Lower lobe of right lung (tissue), 2 donors: ENCODE measurements at regions not wholly inside any gene's neighbourhood (a gene's known extent, or its start where the extent isn't known, plus 50 kb on each side); places are given as distances from the start of the nearest gene placed in this dataset.

Experiments
- ATAC-seq, 2 donors: fragments of 200-7000 bp; cut with Tn5 transposase; one replicate each; pipeline ENCODE4 v1.9.1; 2020 to 2022; ENCODE audit warnings: mild to moderate bottlenecking in 2 of 2, moderate library complexity in 2 of 2
- DNase-seq: peaks from one replicate; pipeline ENCODE4 v3.0.0-alpha.2; 2020
- H3K27ac ChIP-seq: fragments of 200-600 bp; one replicate; pipeline ENCODE4 v1.8.0; 2022
- H3K27me3 ChIP-seq: fragments of 200-600 bp; one replicate; pipeline ENCODE4 v1.8.0; 2022; ENCODE audit warnings: low read depth
- H3K36me3 ChIP-seq: fragments of 200-600 bp; one replicate; pipeline ENCODE4 v1.8.0; 2022; ENCODE audit warnings: mild to moderate bottlenecking
- H3K4me1 ChIP-seq: fragments of 200-600 bp; one replicate; pipeline ENCODE4 v1.8.0; 2022
- H3K4me3 ChIP-seq: fragments of 200-600 bp; one replicate; pipeline ENCODE4 v1.8.0; 2022; ENCODE audit warnings: mild to moderate bottlenecking
- H3K9me3 ChIP-seq: fragments of 200-600 bp; one replicate; pipeline ENCODE4 v1.8.0; 2022
- intact Hi-C: fragments of 100-400 bp; cut with DNase I; formaldehyde crosslinking; loops from one replicate; pipeline ENCODE4 v1.11.0; 2022
- TF ChIP-seq, protein P1 (sequence below): fragments of 200-600 bp; IDR thresholded peaks from one replicate; pipeline ENCODE4 v1.8.0; 2022; ENCODE audit warnings: antibody characterized with exemption, mild to moderate bottlenecking
- donor health status: DM: no; HTN: yes; CAD: no; lungs with severe emphysema.

GRCh38 chr13:110815471-110816204, 99.2 kb downstream of the ANKRD10 start:
- peak; percentile 49 to 74 for ATAC-seq
- TF ChIP-seq, protein P1, sequence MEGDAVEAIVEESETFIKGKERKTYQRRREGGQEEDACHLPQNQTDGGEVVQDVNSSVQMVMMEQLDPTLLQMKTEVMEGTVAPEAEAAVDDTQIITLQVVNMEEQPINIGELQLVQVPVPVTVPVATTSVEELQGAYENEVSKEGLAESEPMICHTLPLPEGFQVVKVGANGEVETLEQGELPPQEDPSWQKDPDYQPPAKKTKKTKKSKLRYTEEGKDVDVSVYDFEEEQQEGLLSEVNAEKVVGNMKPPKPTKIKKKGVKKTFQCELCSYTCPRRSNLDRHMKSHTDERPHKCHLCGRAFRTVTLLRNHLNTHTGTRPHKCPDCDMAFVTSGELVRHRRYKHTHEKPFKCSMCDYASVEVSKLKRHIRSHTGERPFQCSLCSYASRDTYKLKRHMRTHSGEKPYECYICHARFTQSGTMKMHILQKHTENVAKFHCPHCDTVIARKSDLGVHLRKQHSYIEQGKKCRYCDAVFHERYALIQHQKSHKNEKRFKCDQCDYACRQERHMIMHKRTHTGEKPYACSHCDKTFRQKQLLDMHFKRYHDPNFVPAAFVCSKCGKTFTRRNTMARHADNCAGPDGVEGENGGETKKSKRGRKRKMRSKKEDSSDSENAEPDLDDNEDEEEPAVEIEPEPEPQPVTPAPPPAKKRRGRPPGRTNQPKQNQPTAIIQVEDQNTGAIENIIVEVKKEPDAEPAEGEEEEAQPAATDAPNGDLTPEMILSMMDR, result no peak
- intact Hi-C loops, result loop anchor here (5.0 kb wide), 1 partner anchor 223 kb away; no protein-coding TSS in a partner anchor
- Histone ChIP-seq H3K36me3 (no peaks in the 10 kb centered on the region), H3K9me3 (no peaks in the 10 kb centered on the region), H3K27ac (no peak overlapping the region), H3K4me3 (no peak overlapping the region), H3K4me1 (peaks cover 13% of the 10 kb centered on the region), H3K27me3 (peaks cover 22% of the 10 kb centered on the region)
- no peak for DNase-seq

DNA sequence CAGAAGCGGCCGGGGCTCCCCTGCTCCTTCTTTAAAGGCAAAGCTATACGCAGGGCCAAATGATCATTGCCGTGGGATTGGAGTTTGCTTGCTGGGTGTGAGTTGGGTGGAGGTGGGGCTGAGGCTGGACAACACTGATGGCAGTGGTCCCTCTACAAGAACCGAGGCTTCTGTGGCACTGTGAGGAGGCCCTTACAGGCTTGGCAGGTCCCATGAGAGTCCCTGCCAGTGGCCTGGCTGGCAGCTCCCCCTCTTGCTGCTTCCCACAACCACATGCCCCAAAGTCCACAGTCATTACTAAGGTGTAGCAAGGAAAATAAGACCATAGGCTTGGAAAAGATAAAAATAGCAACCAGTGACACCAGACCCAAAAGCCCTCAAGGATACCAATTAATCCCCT, 98.4 kb downstream of the ANKRD10 start:
- Histone ChIP-seq H3K4me3 (no peak overlapping the region), H3K27ac (no peak overlapping the region), H3K4me1 (peaks cover 11% of the 10 kb centered on the region), H3K27me3 (peaks cover 13% of the 10 kb centered on the region), H3K9me3 (no peaks in the 10 kb centered on the region), H3K36me3 (no peaks in the 10 kb centered on the region)
- TF ChIP-seq, protein P1, result no peak
- intact Hi-C loops, result loop anchor here (5.0 kb wide), 1 partner anchor 224 kb away; no protein-coding TSS in a partner anchor
- ATAC-seq, result no peak
- no peak for DNase-seq

DNA sequence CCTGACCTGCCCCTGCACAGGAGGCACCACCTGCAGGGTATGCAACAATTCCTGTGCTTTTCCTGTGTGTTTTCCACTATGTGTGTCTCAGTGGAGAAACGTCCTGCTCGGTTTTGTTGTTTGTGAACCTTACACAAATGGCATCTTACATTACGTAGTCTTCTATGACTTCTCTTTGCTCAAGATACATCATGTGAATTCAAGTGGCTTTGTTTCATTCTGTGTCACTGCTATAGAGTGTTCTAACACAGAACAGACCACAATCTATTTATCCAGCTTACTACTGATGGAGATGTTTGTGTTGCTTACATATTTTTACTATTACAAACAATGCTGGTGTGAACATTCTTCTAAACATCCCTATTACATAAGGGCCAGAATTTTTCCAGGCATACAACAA, 97.7 kb downstream of the ANKRD10 start:
- DNase-seq (no peak), ATAC-seq (no peak)
- Histone ChIP-seq H3K4me1 (peaks cover 5% of the 10 kb centered on the region), H3K36me3 (no peaks in the 10 kb centered on the region), H3K27me3 (peaks cover 7% of the 10 kb centered on the region), H3K27ac (no peak overlapping the region), H3K9me3 (no peaks in the 10 kb centered on the region), H3K4me3 (no peak overlapping the region)
- TF ChIP-seq, protein P1, result no peak
- intact Hi-C loops, result loop anchor here (5.0 kb wide), 1 partner anchor 225 kb away; no protein-coding TSS in a partner anchor

DNA sequence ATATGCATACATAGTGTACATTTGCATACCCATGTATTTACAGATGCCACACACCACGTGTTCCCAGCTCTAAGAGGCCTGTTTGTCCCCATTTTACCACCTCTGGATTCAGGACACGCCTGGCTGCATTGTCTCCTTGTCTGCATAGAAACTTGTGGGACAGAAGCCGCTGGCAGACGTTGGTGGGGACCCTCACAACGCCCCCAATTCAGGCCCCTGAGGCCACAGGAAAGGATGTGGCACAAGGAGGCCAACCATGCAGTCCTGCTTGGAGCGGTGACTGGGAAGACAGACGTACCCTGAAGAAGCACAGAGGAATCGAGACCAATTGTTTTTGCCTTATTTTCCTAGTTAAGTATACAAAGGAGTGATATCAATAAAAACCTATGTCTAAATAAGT, 96.1 kb downstream of the ANKRD10 start:
- no peak for DNase-seq
- TF ChIP-seq, protein P1, result no peak
- Histone ChIP-seq H3K9me3 (no peaks in the 10 kb centered on the region), H3K27me3 (no peaks in the 10 kb centered on the region), H3K4me1 (no peaks in the 10 kb centered on the region), H3K27ac (no peak overlapping the region), H3K36me3 (no peaks in the 10 kb centered on the region), H3K4me3 (no peak overlapping the region)
- intact Hi-C loops, result loop anchor here (5.0 kb wide), 1 partner anchor 226 kb away; no protein-coding TSS in a partner anchor
- ATAC-seq, result no peak

DNA sequence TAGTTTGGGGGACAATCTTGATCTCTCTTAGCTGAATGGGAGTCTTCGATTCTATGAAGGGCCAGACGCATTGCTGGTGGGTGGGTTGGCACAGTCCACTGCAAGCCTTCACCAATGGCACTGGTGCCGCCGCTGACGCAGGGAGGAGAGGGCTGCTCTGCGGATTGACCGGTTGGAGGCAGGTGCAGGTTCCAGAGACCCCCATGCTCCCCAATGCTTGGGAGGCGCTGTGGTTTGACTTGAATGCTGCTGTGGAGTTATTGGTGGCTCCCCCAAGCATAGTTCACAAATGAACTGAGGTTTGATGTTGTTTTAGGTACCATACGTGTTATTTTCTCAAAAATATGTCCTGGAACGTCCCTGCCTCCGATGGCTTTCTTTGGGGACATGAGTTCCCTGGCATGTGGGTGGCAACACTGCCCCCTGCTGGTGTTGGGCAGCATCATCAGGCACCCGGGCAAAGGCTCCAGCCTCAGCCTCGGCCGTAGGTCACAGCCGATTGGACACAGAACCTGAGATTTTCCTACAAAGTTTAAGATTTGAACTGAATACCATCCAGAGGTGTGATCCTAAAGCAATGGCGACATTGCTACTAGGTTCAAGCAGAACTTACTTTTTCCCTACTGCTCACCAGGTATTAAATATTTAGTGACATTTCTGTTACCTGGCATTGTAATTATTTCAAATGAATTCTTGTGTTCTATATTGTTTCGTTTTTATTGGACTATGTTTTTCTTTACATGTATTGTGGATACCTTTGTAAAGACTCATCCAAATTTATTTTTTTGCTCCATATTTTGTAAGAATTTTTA, 95.5 kb downstream of the ANKRD10 start:
- no peaks in the 10 kb centered on the region for H3K9me3 ChIP-seq
- intact Hi-C loops, result loop anchor here (5.0 kb wide), 1 partner anchor 227 kb away; no protein-coding TSS in a partner anchor
- H3K27me3 ChIP-seq, result no peaks in the 10 kb centered on the region
- TF ChIP-seq, protein P1, result peak; percentile 98
- no peaks in the 10 kb centered on the region for H3K36me3 ChIP-seq
- no peaks in the 10 kb centered on the region for H3K4me1 ChIP-seq
- DNase-seq, result peak; percentile 84
- no peak overlapping the region for H3K27ac ChIP-seq
- peak; percentile 92 to 95 for ATAC-seq
- H3K4me3 ChIP-seq, result no peak overlapping the region
